Fibroblast of mammary gland (primary cell): ENCODE measurements at regions not wholly inside any gene's neighbourhood (a gene's known extent, or its start where the extent isn't known, plus 50 kb on each side); places are given as distances from the start of the nearest gene placed in this dataset.

Experiments used
- DNase-seq: peaks from one replicate; pipeline ENCODE4 v3.0.0-alpha.2; 2010; ENCODE audit warnings: low read depth
- H3K4me3 ChIP-seq: 2 replicates; pipeline ENCODE4 v1.5.1; 2011; ENCODE audit warnings: low read depth, mild to moderate bottlenecking, low read length, moderate library complexity; ENCODE audit not compliant: control insufficient read depth
- TF ChIP-seq, protein P1 (sequence below): conservative IDR thresholded peaks from 2 replicates; pipeline ENCODE4 v1.5.1; 2011; ENCODE audit warnings: low read depth, low read length, inconsistent platforms; ENCODE audit not compliant: control insufficient read depth, insufficient read depth

DNA sequence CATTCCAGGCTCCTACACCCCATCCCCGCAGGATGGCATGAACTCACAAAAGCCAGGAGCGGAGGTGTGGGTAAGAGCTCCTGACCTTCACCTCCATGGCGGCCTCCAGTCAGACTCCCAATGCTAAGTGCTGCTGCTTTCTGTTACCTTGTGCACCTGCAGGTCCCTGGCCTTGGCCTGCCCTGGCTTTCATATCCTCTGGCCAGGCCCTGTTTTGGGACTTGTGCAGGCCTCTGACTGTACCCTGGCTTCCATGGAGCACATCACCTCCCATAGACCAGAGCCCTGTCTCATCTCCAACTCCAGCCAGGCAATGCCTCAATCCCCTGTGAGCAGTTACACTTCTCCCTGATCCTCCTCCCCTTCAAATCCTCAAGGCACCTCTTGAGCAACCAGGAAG is 124.5 kb downstream of the MED10 start:
- no peak for DNase-seq
- TF ChIP-seq, protein P1, sequence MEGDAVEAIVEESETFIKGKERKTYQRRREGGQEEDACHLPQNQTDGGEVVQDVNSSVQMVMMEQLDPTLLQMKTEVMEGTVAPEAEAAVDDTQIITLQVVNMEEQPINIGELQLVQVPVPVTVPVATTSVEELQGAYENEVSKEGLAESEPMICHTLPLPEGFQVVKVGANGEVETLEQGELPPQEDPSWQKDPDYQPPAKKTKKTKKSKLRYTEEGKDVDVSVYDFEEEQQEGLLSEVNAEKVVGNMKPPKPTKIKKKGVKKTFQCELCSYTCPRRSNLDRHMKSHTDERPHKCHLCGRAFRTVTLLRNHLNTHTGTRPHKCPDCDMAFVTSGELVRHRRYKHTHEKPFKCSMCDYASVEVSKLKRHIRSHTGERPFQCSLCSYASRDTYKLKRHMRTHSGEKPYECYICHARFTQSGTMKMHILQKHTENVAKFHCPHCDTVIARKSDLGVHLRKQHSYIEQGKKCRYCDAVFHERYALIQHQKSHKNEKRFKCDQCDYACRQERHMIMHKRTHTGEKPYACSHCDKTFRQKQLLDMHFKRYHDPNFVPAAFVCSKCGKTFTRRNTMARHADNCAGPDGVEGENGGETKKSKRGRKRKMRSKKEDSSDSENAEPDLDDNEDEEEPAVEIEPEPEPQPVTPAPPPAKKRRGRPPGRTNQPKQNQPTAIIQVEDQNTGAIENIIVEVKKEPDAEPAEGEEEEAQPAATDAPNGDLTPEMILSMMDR, result no peak
- H3K4me3 ChIP-seq, result no peak overlapping the region

DNA sequence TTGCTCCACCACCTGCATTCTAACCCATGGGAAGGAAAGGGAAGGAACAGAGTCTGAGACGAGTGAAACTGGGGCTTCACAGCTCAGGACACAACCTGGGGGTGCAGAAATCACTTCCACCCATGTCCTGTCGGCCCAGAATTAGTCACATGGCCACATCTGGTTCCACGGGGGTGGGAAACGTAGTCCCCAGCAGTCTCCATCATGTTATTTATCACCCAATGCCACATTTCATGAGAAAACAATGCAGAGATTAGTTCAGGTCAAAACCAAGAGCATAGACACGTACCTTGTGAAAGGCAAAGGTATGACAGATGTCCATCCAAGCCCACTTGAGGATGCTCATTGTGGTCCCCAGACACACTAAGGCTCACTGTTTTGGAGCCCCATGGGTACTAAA is 125.1 kb downstream of the MED10 start:
- TF ChIP-seq, protein P1, result no peak
- no peak for DNase-seq
- H3K4me3 ChIP-seq, result no peak overlapping the region

DNA sequence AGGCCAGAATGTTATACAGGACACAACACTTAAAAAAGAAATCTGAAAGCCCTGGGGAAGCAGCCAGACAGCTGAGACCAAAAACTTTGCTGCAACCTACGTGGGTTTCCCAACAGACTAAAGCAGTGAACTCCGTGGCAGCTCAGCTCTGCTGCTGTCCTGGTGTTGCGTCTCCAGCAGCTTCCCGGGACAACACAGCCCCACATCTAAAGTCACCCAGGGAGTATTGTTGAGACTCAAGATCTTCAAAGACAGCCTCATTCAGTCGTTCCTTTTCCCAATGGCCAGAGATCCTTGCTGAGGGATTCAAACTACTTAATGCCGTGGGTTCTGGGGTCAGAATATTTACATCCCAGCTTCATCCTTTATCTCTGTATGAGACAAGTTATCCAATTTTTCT is 125.8 kb downstream of the MED10 start:
- TF ChIP-seq, protein P1, result no peak
- DNase-seq, result no peak

DNA sequence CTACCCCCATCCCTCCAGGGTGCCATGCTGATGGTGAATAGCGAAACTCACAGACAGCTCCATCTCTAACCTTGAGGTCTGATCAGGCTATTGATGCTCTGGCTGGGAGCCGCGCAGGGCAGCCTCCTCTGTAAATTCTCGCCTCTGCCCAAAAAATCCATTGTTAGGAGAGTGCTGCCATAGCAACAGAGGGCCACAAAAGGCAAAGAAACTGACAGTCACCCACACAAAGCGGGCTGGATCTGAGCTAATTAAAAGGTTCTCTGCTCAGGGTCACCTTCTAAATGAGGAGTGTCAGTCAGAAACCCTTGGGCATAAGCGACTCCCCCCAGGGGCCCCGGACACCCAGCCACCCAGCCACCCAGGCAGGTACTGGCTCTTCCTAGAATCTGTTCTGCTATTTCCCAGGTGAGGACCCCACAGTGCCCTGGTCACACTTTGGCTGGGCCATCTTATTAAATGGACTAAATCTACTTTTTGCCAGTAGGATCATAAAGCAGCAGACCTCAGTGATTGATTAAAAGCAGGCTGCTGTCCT is 126.7 kb downstream of the MED10 start:
- no peak for DNase-seq
- TF ChIP-seq, protein P1, result no peak
- no peak overlapping the region for H3K4me3 ChIP-seq

More for the DNA sequence above, 125.8 kb downstream of the MED10 start:
- no peak overlapping the region for H3K4me3 ChIP-seq

DNA sequence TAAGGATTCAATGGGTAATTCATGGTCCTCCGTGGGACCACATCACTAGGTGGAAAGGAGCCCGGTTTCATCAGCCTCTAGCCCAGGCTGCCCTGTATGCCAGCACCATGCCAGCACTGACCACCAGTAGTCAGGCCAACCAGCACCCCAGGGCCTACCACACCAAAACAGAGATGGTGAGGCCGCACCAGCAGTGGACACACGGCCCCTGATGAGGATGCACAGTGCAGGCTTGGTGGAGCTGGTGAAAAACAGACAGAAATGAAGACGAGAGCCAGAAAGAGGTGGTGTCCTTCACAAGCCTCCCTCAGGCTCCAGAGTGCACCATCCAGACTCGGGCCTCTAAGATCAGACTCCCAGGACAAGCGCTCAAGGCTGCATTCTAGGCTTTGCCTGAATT is 128.2 kb downstream of the MED10 start:
- TF ChIP-seq, protein P1, result no peak
- DNase-seq, result no peak
- H3K4me3 ChIP-seq, result no peak overlapping the region

DNA sequence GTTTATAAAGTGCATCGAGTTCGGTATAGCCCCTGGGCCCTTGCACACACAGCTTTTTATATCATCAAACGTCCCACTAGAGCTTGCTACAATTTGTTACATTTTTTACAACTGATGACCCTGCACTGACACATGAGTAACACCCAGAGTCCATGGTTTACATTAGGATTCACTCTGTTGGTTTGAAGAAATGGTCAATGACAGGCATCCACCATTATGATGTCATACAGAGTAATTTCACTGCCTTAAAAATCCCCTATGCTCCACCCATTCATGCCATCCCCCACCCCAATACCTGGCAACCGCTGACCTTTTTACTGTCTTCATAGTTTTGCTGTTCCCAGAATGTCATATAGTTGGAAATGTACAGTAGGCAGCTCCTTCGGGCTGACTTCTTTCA is 130.2 kb downstream of the MED10 start:
- TF ChIP-seq, protein P1, result no peak
- DNase-seq, result no peak
- H3K4me3 ChIP-seq, result no peak overlapping the region
